GM19023 (cell line): ENCODE measurements at regions not wholly inside any gene's neighbourhood (a gene's known extent, or its start where the extent isn't known, plus 50 kb on each side); places are given as distances from the start of the nearest gene placed in this dataset.
"Not testable (repeated sequence)": the region's sequence is repeated elsewhere in the genome, so short reads cannot be mapped to it uniquely, and the experiment has no call there.

Experiments used
- ATAC-seq: cut with Tn5 transposase; IDR thresholded peaks from one replicate; pipeline ENCODE4 v1.9.1; 2021; ENCODE audit warnings: mild to moderate bottlenecking, moderate library complexity; ENCODE audit not compliant: unreplicated experiment

DNA sequence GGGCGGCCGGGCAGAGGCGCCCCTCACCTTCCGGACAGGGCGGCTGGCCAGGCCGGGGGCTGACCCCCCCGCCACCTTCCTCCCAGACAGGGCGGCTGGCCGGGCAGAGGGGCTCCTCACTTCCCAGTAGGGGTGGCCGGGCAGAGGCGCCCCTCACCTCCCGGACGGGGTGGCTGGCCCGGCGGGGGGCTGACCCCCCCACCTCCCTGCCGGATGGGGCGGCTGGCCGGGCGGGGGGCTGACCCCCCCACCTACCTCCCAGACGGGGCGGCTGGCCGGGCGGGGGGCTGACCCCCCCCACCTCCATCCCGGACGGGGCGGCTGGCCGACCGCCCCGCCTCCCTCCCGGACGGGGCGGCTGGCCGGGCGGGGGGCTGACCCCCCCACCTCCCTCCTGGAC lies 1615.5 kb upstream of the C9orf72 start:
- ATAC-seq = not testable (repeated sequence)

- not testable (repeated sequence) for ATAC-seq
Measured at GRCh38 chr9:29189221-29189620, 1615.9 kb upstream of the C9orf72 start.

DNA sequence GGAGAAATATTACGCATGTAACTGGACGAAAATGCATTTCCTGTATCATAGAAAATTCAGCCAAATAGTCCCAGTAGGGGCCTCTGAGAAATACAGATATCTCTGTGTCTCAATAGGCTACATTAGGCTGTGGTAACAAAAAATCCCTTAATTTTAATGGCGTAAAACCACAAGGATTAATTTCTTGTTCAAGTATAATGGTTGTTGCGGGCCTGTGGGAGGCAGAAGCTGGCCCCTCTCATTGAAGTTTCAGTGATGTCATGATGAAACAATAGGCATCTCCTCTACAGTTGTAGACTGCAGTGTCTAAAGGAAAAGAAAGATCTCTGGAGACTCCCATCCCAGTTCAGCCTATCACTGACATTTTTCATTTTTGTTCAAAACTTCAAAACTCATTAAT lies 1625.6 kb upstream of the C9orf72 start:
- ATAC-seq = no peak

GRCh38 chr9:29199975-29200374 lies 1626.7 kb upstream of the C9orf72 start:
- ATAC-seq = no peak

- ATAC-seq = no peak
Measured at GRCh38 chr9:29200650-29201049, 1627.4 kb upstream of the C9orf72 start.

DNA sequence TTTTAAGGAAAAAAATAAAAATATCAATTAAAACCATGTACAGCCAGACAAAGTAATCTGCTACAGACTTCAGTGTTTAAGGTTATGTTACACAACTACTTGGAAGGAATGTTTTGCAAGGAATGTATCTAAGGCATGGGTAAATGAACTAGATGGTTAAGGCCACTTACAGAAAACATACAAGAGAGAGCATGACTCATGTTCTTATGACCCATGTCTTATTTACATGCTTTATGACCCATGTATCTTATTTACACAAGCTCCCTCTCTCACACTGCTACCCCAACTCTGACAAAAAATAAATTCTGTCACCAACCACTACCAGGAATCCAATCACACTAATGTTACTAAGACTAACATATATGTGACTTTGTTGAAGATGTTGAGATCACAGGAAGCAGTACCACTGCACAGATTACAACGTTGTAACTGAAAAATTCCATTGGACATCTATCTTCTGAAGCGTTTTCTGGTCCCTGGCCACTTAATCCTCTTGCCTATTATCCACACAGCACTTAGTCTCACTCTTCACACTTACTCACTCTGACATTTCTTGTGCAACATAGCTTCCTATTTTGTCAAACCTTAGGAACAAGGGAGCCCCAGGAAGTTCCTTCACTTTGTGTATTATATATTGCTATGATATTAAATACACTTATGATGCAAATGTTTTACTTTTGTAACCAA lies 1630.1 kb upstream of the C9orf72 start:
- no peak for ATAC-seq

DNA sequence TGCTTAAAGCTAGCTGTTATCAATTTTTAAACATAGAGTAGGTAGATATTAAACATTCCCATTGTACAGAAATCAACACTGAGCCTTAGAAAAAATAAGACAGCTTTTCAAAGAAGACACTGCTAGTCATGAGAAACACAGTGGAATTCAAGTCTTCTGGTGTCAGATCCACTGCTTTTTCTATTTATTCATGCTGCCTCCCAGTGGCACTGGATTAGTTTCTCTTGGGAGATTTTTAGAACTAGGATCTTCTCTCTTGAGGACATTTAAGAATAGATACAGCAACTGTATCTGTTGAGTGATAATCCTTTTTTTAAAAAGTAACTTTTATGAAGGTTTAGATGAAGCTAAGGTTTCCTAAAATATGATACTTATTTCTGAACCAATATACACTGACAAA lies 1635.4 kb upstream of the C9orf72 start:
- no peak for ATAC-seq

DNA sequence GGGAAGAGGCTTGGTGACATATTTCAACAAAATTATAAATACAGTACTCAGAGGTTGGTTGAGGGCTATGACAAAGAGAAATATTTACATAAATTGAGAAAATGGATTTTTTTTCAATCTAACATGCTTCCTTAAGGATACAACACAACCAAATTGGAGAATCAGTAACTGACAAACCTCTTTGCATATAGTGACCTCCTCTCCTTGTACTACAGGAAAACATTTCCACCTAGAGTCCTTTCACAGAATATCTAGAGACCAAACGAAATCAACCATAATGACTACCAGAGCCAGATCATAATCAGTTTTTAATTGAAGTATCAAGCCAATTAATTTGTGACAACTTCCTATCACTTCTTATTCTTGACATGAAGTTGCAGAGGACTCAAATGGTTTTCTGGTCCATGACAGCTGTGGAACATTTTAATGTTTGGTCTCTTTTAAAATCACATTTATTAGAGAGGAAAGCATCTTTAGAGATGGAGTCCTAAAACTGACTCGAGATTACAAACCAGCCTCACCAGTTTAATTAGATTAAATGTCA lies 1636.5 kb upstream of the C9orf72 start:
- no peak for ATAC-seq

GRCh38 chr9:29211003-29211579 lies 1637.8 kb upstream of the C9orf72 start:
- no peak for ATAC-seq

DNA sequence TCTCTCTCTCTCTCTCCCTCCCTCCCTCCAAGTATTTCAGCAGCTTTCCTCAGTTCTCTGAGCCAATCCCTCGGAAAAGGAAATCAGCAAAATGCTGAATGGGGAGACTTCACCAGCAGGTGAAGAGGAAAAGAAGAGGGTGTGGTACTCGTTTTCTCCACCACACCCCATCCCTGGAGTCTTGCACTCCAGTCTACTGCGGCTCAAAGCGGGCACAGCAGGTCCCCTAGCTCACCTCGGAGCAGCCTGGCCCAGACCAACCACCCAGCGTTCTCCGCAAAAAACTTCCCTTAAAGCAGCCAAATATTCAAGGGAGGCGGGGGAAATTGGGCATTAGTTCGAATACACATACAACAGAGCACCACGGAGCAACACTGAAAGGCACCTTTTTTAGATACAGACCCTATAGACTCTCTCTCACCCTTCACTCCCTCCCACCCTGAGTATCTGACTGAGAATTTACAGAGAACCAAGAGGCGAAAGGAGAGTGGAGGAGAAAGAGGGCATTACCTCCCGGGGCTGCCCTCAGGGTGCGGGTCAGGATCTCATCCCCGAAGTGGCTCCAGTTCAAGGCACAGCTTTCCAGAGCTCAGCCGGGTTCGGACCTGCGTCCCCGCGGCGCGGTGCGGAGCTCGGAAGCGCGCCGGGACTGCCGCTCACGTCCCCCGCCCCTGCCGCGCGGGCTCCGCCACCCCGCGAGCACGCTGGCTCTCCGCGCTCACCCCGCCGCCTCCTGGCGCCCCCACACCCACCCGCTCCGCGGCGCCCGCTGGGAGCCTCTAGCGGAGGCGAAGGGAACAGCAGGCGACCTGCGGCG lies 1638.5 kb upstream of the C9orf72 start:
- ATAC-seq = peak; percentile 96

- ATAC-seq = no peak
Measured at GRCh38 chr9:29212397-29213387, 1639.4 kb upstream of the C9orf72 start.

GRCh38 chr9:29213417-29214153 lies 1640.3 kb upstream of the C9orf72 start, which contains the start of gene LINGO2:
Gene LINGO2 (minus strand): TSS chr9:29213601.
- ATAC-seq = no peak

- ATAC-seq = no peak
Measured at GRCh38 chr9:29214154-29214689, 1640.9 kb upstream of the C9orf72 start.

DNA sequence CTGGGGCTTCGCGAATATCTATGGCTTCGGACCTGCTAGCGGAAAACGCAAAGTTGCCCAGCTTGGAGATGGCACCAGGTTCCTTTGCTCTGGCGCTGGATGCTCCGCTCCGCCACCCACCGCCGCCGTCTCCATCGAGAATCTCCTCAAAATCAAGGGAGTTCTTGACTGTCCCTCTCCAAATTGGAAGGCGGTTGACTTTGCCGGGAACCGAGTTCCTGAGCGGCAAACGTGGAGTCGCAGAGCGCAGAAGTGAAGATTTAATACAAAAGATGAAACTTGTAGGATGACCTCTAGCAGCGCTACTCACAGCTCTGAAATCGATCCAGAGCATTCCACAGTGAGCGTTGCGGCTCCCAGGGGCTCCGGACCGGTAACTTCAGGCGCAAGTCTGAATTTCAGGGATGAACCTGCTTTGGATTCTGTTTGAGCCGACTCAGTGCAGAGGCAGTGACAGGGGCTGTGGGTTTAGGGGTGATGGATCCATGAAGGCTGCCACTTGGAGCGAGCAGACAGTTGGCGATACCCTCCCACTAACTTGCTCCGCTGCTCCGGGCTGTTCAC lies 1641.5 kb upstream of the C9orf72 start:
- no peak for ATAC-seq

DNA sequence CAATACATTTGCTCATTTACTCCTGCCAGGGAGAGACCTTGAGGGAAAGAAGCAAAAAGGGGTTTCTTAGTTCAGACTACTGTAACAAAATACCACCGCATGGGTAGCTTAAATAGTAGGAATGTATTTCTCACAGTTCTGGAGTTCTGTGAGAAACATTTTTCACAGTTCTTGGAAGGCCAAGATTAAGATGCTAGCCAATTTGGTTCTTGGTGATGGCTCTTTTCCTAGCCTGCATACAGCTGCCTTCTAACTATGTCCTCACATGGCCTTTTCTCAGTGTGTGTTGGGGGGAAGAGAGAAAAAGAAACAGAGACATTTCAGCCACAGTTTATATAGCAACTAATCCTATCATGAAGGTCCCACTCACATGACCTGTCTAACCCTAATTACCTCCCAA lies 1644.7 kb upstream of the C9orf72 start:
- no peak for ATAC-seq

GRCh38 chr9:29220596-29221251 lies 1647.4 kb upstream of the C9orf72 start:
- ATAC-seq = no peak

GRCh38 chr9:29228558-29228957 lies 1655.3 kb upstream of the C9orf72 start:
- ATAC-seq = no peak

GRCh38 chr9:29230931-29231330 lies 1657.7 kb upstream of the C9orf72 start:
- ATAC-seq = no peak

DNA sequence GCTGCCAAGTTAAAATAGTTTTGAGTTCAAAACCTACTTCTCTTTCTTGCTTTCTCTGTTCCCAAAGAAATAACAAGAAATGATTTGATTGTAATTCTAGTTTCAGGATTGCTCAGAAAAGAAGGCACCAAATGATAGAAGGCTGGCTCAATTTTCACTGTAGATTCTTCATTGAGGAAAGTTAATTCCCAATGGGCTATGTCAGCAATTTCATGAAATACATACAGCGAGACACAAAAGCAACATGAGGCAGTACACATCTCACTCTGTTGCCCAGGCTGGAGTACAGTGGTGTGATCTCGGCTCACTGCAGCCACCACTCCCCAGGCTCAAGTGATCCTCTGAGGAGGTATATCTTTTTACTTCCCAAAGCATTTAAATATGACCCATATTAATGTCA lies 1659.9 kb upstream of the C9orf72 start:
- no peak for ATAC-seq
